CD4-positive, alpha-beta T cell treated with Interferon gamma for 1 hour (primary cell): ENCODE measurements at regions not wholly inside any gene's neighbourhood (a gene's known extent, or its start where the extent isn't known, plus 50 kb on each side); places are given as distances from the start of the nearest gene placed in this dataset.
"Not testable (repeated sequence)": the region's sequence is repeated elsewhere in the genome, so short reads cannot be mapped to it uniquely, and the experiment has no call there.

ENCODE experiments used
- DNase-seq: peaks from one replicate; pipeline ENCODE4 v3.0.0-alpha.2; 2020

GRCh38 chr6:26234421-26235301, 130.3 kb upstream of the BTN3A2 start:
- DNase-seq: peak; percentile 82

GRCh38 chr6:26235302-26235670, 129.7 kb upstream of the BTN3A2 start:
- DNase-seq: no peak

- DNase-seq: not testable (repeated sequence)
These were observed 125.6 kb upstream of the BTN3A2 start for GRCh38 chr6:26239415-26239814.

DNA sequence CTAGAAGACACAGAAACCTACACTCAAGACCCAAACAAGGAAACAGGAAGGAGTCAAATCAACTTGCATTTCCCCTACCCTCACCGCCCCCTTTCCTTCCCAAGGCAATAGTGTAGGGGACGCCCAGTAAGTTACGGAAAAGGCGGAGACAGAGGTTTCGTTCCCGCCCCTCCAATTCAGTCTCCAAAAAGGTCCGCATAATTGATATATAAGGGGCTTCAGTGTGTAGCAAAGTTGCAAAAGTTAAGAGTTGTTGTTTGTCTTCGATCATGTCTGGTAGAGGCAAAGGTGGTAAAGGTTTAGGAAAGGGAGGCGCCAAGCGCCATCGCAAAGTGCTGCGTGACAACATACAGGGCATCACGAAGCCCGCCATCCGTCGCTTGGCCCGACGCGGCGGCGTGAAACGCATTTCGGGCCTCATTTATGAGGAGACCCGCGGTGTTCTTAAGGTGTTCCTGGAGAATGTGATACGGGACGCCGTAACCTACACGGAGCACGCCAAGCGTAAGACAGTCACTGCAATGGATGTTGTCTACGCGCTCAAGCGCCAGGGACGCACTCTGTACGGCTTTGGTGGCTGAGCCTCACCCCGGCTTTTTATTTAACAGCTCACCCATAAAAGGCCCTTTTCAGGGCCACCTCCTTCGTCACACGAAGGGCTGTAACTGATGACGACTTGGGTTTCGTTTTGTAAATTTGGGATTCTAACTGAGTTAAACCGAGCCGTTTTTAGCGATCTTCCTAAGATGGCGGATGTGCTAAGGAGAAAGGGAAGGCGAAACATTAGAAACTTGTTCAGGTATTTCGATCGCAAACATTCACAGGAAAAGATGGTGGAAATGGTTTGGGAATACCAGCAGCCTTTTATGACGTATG, 124.6 kb upstream of the BTN3A2 start:
- DNase-seq: peak; percentile 85

- DNase-seq: peak; percentile 74
These were observed 123.7 kb upstream of the BTN3A2 start for GRCh38 chr6:26241033-26241895.

GRCh38 chr6:26243132-26243531, 121.9 kb upstream of the BTN3A2 start:
- DNase-seq: no peak

- DNase-seq: no peak
These were observed 121.2 kb upstream of the BTN3A2 start for GRCh38 chr6:26243752-26244151.

- DNase-seq: no peak
These were observed 118.9 kb upstream of the BTN3A2 start for GRCh38 chr6:26246058-26246457.

GRCh38 chr6:26246553-26246952, 118.4 kb upstream of the BTN3A2 start:
- DNase-seq: no peak

GRCh38 chr6:26249707-26249956, 115.4 kb upstream of the BTN3A2 start:
- no peak for DNase-seq

DNA sequence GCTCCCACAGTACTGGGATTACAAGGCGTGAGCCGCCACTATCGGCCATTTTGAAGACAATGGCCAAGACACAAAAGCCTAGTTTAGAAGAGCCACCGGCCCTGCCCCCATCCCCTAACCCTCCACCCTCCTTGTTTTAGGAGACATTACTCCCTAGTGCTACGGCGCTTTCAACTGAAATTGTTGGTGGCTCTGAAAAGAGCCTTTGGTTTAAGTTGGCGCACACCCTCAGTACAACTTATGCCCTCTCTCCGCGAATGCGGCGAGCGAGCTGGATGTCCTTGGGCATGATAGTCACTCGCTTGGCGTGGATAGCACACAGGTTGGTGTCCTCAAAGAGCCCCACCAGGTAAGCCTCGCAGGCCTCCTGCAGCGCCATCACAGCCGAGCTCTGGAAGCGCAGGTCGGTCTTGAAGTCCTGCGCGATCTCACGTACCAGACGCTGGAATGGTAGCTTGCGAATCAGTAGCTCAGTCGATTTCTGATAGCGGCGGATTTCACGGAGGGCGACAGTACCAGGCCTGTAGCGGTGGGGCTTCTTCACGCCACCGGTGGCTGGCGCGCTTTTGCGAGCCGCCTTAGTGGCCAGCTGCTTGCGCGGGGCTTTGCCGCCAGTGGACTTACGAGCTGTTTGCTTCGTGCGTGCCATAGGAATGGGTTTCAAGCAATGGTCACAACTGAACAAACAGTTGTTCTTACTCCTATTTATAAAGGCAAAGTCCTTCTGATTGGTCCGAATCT, 114.9 kb upstream of the BTN3A2 start:
- DNase-seq: peak; percentile 82

- peak; percentile 36 for DNase-seq
These were observed 114.3 kb upstream of the BTN3A2 start for GRCh38 chr6:26250698-26251044.

GRCh38 chr6:26251354-26252076, 113.5 kb upstream of the BTN3A2 start:
- peak; percentile 73 for DNase-seq

- no peak for DNase-seq
These were observed 112.9 kb upstream of the BTN3A2 start for GRCh38 chr6:26252077-26252472.

DNA sequence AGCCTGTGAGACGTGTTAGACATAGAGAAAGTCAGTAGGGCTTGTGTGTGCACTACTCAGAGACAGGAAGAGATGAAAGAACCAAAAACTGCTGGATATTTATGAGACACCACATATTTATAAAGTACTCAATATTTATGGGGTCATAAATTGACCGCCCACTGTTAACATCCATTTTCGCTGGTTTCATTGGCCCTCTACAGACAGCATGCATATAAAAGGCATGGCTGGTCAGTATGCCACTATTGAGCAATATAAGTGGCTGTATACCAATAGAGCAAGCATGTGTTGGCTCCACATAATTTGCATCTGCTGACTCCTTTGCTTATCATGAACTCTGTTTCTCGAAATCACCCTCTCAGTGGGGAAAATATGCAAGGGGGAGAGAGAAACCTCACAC, 110.3 kb upstream of the BTN3A2 start:
- DNase-seq: no peak

GRCh38 chr6:26257272-26257671, 107.7 kb upstream of the BTN3A2 start:
- DNase-seq: no peak

DNA sequence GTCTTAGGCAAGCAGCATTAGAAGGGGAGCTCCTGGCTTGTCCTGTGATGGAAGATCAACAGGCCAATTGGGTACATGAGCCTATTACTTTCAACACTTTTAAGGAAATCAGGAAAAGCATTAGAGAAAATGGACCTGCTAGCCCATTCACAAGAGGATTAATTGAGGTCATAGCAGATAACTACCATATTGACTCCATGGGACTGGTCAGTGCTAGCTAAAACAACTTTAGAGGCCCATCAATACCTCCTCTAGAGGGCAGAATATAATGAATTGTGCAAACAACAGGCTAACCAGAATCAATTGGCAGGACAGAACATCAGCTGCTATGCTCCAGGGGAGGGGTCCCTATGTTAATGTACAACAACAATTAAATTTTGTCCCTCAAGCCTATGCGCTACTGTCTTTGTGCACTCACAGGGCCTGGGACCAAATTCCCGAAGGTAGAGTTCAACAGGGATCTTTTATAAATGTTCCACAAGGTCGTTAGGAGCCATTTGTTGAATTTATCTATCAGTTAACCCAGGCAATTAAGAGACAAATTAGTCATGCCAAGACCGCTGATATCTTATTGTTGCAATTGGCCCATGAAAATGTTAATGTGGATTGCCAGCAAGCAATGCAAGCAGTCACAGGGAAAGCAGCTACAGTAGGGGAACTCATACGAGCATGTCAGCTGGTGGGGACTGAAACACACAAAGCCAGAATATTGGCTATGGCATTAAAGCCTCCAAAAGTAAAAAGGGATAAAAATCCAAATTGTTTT, 106.6 kb upstream of the BTN3A2 start:
- no peak for DNase-seq

DNA sequence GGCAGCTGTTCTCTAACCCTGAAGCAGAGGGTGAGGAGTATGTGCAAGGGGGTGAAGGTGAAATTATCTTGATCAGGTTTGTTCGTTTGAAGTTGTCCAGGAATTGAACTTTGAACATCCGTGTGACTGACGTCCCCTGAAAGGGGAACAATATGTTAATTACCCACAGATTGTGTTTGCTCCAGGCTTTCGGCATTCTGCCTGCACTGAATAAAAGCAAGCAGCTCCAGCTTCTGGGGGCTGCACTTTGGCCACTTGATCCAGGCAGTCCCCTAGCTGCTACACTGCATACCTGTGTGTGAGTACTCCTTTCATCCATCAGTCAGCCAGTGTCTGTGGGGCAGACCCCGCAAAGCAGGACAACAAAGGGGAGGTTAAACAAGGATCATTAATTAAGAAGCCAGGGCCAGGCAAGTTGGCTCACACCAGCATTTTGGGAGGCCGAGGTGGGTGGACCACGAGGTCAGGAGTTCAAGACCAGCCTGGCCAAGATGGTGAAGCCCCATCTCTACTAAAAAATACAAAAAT, 104.8 kb upstream of the BTN3A2 start:
- DNase-seq: no peak

GRCh38 chr6:26260725-26261490, 104.1 kb upstream of the BTN3A2 start:
- no peak for DNase-seq

GRCh38 chr6:26264547-26264946, 100.5 kb upstream of the BTN3A2 start:
- no peak for DNase-seq
